Mucosa of descending colon (tissue), 3 donors: ENCODE measurements at regions not wholly inside any gene's neighbourhood (a gene's known extent, or its start where the extent isn't known, plus 50 kb on each side); places are given as distances from the start of the nearest gene placed in this dataset.

Experiments
- ATAC-seq: fragments of 200-7000 bp; cut with Tn5 transposase; one replicate; pipeline ENCODE4 v1.9.1; 2020; ENCODE audit warnings: mild to moderate bottlenecking, moderate library complexity
- DNase-seq, 3 donors: peaks; one replicate each; pipeline ENCODE4 v3.0.0-alpha.2; 2020
- H3K36me3 ChIP-seq: fragments of 200-600 bp; one replicate; pipeline ENCODE4 v1.8.0; 2021; ENCODE audit warnings: low read depth, mild to moderate bottlenecking
- H3K4me1 ChIP-seq: fragments of 200-600 bp; one replicate; pipeline ENCODE4 v1.8.0; 2021; ENCODE audit warnings: low read depth, mild to moderate bottlenecking
- H3K4me3 ChIP-seq: fragments of 200-600 bp; one replicate; pipeline ENCODE4 v1.8.0; 2021; ENCODE audit warnings: mild to moderate bottlenecking
- H3K9me3 ChIP-seq: fragments of 200-600 bp; one replicate; pipeline ENCODE4 v1.8.0; 2021; ENCODE audit warnings: mild to moderate bottlenecking
- CTCF ChIP-seq: fragments of 200-600 bp; IDR thresholded peaks from one replicate; pipeline ENCODE4 v1.8.0; 2022; ENCODE audit warnings: antibody characterized with exemption, mild to moderate bottlenecking
- intact Hi-C, 2 donors: fragments of 100-400 bp; cut with DNase I in 1 of 2; cut with micrococcal nuclease in 1 of 2; formaldehyde crosslinking; loops; one replicate each; pipeline versions ENCODE4 v1.11.0 to v1.11.1; 2022; cut with DNase I, micrococcal nuclease
- donor health status: DM: no; HTN: no; CAD: no; lungs with moderate emphysema.
- donor health status: DM: no; HTN: no; CAD: no.
- donor health status: DM: no; HTN: yes; CAD: no.

GRCh38 chr22:48721395-48721669, 1106.3 kb downstream of the BRD1 start:
- no peaks in the 10 kb centered on the region for H3K4me1 ChIP-seq

DNA sequence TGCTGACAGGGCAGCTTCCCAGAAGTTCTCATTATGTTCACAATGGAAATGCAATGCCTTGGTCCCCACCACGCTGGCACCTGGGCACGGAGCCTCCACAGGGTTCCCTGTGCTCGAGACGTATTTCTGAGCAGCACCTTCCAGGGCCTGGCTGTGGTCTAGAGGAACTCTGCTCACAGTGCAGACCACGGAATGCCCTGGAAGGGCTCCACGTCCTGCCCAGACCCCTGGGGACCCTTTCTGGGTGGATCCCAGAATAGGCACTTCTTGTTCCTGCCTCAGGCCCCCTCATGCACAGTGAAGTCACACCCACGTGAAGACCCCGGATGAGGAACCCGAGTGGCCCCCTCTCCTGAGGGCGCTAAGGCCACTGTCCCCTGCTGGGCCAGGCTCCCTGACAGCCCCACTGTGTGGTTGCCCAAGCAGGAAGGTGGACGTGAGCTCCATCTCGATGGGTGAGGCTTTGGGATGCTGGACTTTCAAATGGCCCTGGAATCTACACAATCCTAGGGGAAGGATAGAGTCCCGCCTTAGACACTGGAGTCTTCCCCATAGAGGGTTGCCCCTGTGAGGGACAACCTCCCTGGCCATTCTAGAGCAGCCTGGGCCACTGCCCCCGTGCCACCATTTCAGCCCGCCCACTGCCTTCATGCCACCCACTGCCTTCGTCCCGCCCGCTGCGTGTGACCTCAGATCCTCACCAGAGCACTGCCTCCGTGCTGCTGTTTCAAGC, 1106.8 kb downstream of the BRD1 start:
- TF ChIP-seq CTCF = no peak
- intact Hi-C loops = no loop called here
- H3K4me3 ChIP-seq = no peak overlapping the region
- H3K36me3 ChIP-seq = no peaks in the 10 kb centered on the region
- H3K4me1 ChIP-seq = no peaks in the 10 kb centered on the region
- ATAC-seq (no peak), DNase-seq (peak in 2 of 3 donors; percentile 37 to 39)
- H3K9me3 ChIP-seq = no peaks in the 10 kb centered on the region

More at GRCh38 chr22:48721395-48721669, 1106.3 kb downstream of the BRD1 start:
- ATAC-seq = peak; percentile 41
- Histone ChIP-seq H3K4me3 (no peak overlapping the region), H3K9me3 (no peaks in the 10 kb centered on the region), H3K36me3 (no peaks in the 10 kb centered on the region)
- no peak for TF ChIP-seq CTCF
- intact Hi-C loops = no loop called here
- DNase-seq = peak in 1 of 3 donors; percentile 31

DNA sequence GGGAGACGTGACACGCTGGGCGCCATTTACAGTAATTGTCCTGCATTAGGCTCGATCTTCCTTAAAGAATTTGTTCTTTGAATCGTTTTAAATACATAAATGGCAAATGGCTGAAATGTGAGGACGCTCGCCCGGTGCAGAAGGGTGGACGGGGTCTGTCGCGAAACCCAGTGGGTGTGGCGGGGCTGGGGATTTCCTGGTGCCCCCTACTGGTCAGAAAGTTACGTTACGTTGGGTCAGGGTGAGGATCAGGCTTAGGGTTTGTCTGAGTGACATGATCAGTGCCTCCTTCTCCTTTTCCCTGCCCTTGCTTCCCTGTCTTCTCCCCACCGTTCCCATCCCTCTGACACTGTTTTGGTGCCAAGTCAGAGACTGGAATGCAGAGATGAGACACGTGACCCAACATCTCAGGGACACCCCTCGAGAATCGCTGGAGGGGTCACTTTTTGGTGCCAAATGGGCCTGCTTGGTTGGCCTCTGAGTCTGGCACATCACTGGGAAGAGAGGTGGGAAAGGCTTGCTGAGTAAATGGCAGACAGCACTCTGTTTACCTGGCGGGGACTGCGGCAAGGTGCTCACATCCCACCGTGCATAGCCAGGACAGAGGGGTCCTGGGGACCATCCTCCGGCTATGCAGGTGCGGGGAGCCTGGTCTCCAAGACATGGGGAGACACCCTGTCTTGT, 1107.6 kb downstream of the BRD1 start:
- Histone ChIP-seq H3K9me3 (no peaks in the 10 kb centered on the region), H3K4me3 (no peak overlapping the region), H3K36me3 (no peaks in the 10 kb centered on the region), H3K4me1 (no peaks in the 10 kb centered on the region)
- no peak for TF ChIP-seq CTCF
- peak in 1 of 3 donors; percentile 10 for DNase-seq
- ATAC-seq = no peak
- intact Hi-C loops = no loop called here

DNA sequence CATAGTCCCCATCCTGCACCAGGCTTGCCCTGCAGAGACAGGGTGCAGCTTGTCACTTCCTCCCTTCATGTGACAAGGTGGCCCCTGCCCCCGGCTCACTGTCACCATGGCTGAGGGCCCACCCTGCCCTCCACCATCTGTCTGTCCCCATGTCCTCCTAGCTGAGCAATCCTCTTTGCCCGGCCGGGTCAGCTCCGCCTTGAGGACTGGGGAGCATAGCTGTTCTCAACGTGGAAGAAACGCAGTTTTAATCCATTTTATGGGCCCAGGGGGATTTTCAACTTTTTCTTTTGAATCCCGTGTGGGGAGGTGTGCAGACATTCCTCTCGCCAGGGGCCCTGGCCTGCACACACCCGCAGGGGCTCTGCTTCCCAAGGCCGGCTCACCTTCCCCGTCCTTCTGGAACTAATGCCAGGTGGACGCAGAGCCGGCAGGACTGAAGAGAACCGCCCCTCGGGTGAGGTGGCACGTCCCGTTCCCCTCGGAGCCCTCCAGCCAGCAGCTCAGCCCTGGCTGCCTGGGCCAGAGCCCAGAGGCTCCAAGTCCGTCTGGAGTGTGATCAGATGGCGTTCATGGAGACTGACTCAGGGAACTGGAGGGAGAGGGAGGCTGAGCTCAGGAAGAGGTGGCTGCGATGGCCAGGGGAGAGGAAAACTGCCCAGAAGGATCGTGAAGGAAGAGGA, 1108.7 kb downstream of the BRD1 start:
- Histone ChIP-seq H3K4me3 (no peak overlapping the region), H3K36me3 (no peaks in the 10 kb centered on the region), H3K9me3 (no peaks in the 10 kb centered on the region), H3K4me1 (no peaks in the 10 kb centered on the region)
- intact Hi-C loops = no loop called here
- DNase-seq = peak in 1 of 3 donors; percentile 46
- no peak for ATAC-seq
- no peak for TF ChIP-seq CTCF

DNA sequence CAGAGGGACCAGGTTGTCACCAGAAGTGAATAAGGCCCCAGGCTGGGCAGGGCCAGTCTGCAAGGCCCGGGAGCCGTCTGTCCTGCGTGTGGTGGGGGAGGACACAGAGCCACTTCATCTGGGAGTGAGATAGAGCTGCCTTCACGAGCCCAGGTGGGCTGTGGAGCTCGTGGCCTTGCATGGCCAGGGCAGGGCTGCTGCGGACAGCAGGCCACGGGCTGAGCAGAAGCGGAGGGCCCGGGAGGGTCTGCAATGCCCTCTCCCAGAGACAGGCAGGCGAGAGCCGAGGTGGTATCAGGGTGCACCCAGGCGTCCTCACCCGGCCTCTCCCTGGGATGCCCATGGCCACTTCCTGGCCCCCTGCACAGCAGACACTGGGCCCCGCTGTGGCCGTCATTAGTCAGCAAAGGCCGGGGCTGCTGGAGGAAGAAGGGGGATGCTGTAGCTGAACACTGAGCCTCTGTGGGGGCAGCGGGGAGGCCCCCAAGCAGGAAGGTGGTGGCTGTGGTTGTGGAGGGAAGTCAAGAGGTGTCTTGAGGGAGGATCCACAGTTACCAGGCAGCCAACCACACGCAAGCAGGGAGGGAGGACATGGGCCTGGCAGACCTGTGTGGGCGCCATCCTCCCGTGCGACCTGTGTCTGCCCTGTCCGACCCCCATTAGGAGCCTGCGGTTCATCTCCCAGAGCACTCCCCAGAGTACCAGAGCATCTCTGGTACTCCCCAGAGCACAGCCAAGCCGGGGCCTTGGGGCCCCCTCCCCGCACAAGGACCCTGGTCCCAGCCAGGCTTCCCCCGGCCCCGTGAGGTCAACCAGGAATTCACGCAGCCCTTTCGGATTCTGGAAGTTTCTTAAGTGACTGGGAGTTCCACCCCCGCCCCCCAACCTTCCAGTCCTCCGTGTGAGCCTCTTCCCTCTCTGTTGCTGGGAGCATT, 1109.5 kb downstream of the BRD1 start:
- intact Hi-C loops = no loop called here
- H3K4me3 ChIP-seq = no peak overlapping the region
- H3K36me3 ChIP-seq = no peaks in the 10 kb centered on the region
- DNase-seq (peak in 1 of 3 donors; percentile 31), ATAC-seq (no peak)
- H3K9me3 ChIP-seq = no peaks in the 10 kb centered on the region
- H3K4me1 ChIP-seq = no peaks in the 10 kb centered on the region
- no peak for TF ChIP-seq CTCF
